ENCODE measurements at regions not wholly inside any gene's neighbourhood (a gene's known extent, or its start where the extent isn't known, plus 50 kb on each side); places are given as distances from the start of the nearest gene placed in this dataset.

DNA sequence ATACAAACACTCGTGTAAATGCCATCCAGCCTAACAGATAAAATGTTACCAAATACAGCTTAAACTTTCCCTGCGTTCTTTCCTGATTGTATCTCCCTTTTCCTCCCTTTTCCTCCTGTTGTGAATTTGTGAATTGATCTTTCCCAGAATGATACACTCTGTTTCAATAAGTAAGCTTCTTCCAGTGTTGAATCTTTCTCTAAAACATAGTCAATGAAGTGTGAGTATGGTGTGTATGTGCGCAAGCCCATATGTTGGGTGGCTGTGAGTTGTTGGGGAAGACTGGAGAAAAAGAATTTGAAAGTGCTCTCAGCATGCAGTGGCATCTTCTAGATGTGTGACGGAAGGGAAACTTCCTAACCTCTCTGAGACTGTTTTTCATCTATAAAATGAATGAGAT, 143.1 kb upstream of the KLF4 start:
- Histone ChIP-seq H3K9me2 (ENCODE audit: insufficient read depth) (peaks cover 8% of the 10 kb centered on the region; the same call in 1 of the 2 replicates), H3K27ac (ENCODE audit: low read depth) (no peak overlapping the region), H3K4me2 (no peak overlapping the region; the same call in 1 of the 2 replicates), H3F3A (replicated peaks; ENCODE audit: low read depth) (peaks cover 5% of the 10 kb centered on the region; the same call in 1 of the 2 replicates), H3K4me3 (no peak overlapping the region), H3K27me3 (ENCODE audit: insufficient read depth) (peaks cover 12% of the 10 kb centered on the region; the same call in 1 of the 2 replicates), H4K20me1 (replicated peaks; ENCODE audit: insufficient read depth) (no peaks in the 10 kb centered on the region), H3K79me2 (replicated peaks; ENCODE audit: insufficient read depth) (no peaks in the 10 kb centered on the region), H3K4me1 (ENCODE audit: insufficient read depth) (peaks cover 26% of the 10 kb centered on the region), H3K36me3 (ENCODE audit: insufficient read depth) (peaks cover 5% of the 10 kb centered on the region; the same call in 1 of the 2 replicates), H2AFZ (no peak overlapping the region)
- TF ChIP-seq EZH2phosphoT487 (IDR thresholded peaks at IDR 0.05; ENCODE audit: unreplicated experiment): no peak
- TF ChIP-seq ZNF114 (CRISPR knock-in tag; IDR thresholded peaks at IDR 0.05): no peak
- no peak for TF ChIP-seq CREB1 (CRISPR knock-in tag; IDR thresholded peaks at IDR 0.05; ENCODE audit: low read depth)
- TF ChIP-seq ZNF331 (CRISPR knock-in tag; IDR thresholded peaks at IDR 0.05; ENCODE audit: low read depth): no peak
- TF ChIP-seq JUNB (IDR thresholded peaks at IDR 0.05; ENCODE audit: unreplicated experiment): no peak
- TF ChIP-seq, protein P1, sequence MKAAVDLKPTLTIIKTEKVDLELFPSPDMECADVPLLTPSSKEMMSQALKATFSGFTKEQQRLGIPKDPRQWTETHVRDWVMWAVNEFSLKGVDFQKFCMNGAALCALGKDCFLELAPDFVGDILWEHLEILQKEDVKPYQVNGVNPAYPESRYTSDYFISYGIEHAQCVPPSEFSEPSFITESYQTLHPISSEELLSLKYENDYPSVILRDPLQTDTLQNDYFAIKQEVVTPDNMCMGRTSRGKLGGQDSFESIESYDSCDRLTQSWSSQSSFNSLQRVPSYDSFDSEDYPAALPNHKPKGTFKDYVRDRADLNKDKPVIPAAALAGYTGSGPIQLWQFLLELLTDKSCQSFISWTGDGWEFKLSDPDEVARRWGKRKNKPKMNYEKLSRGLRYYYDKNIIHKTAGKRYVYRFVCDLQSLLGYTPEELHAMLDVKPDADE (IDR thresholded peaks at IDR 0.05): no peak
- TF ChIP-seq EZH2 (IDR thresholded peaks at IDR 0.05; ENCODE audit: low read depth, unreplicated experiment): no peak
- no peak for TF ChIP-seq POLR2AphosphoS5 (IDR thresholded peaks at IDR 0.05; ENCODE audit: low read depth)
- TF ChIP-seq STAT1 (IDR thresholded peaks at IDR 0.05; ENCODE audit: unreplicated experiment): no peak
- Mint-ChIP-seq H3K36me3 (ENCODE audit: low read depth) (no peaks in the 10 kb centered on the region), H3K27ac (no peak overlapping the region), H3K27me3 (ENCODE audit: insufficient read depth, low read depth, poor library complexity) (peaks cover 14% of the 10 kb centered on the region), H3K9me3 (no peaks in the 10 kb centered on the region; the same call in 2 of the 3 replicates), H3K4me1 (peaks cover 59% of the 10 kb centered on the region), H3K4me3 (no peak overlapping the region)
- ATAC-seq: no peak
- no peak for DNase-seq (ENCODE audit: low spot score)

DNA sequence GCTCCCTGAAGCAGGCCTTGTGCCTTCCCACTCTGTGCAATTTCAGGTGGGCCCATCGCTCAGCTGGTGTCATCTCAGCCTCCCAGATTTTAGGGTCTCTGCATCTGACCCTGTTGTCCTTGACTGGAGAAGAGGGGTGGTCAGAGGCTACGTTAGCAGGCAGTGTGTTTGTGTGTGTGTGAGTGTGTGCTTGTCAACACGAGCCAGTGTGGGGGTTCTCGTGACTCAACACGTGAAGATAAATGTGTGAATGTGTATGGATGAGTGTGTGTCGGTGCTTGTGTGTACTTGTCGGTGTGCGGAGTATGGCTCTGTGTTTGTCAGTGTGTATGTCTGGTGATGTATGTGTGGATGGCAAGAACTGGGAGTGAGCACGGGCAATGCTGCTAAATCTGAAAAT, 142.6 kb upstream of the KLF4 start:
- H3K36me3 ChIP-seq (ENCODE audit: insufficient read depth): peaks cover 5% of the 10 kb centered on the region; the same call in 1 of the 2 replicates
- H3K4me1 ChIP-seq (ENCODE audit: insufficient read depth): peaks cover 26% of the 10 kb centered on the region
- no peak overlapping the region for H3K27ac ChIP-seq (ENCODE audit: low read depth)
- H3K36me3 Mint-ChIP-seq (ENCODE audit: low read depth): no peaks in the 10 kb centered on the region
- H3K4me2 ChIP-seq: peak overlapping the region; percentile 20; the same call in 1 of the 2 replicates
- ATAC-seq (no peak), DNase-seq (ENCODE audit: low spot score) (no peak)
- H3K9me2 ChIP-seq (ENCODE audit: insufficient read depth): peaks cover 8% of the 10 kb centered on the region; the same call in 1 of the 2 replicates
- H3K27me3 Mint-ChIP-seq (ENCODE audit: insufficient read depth, low read depth, poor library complexity): peaks cover 14% of the 10 kb centered on the region
- peaks cover 12% of the 10 kb centered on the region; the same call in 1 of the 2 replicates for H3K27me3 ChIP-seq (ENCODE audit: insufficient read depth)
- H3K9me3 Mint-ChIP-seq: no peaks in the 10 kb centered on the region; the same call in 2 of the 3 replicates
- H3F3A ChIP-seq (replicated peaks; ENCODE audit: low read depth): peaks cover 5% of the 10 kb centered on the region; the same call in 1 of the 2 replicates
- no peaks in the 10 kb centered on the region for H3K79me2 ChIP-seq (replicated peaks; ENCODE audit: insufficient read depth)
- H3K4me1 Mint-ChIP-seq: peaks cover 59% of the 10 kb centered on the region
- H3K27ac Mint-ChIP-seq: peak overlapping the region; percentile 11; the same call in 1 of the 2 replicates
- H4K20me1 ChIP-seq (replicated peaks; ENCODE audit: insufficient read depth): no peaks in the 10 kb centered on the region
- H3K4me3 Mint-ChIP-seq: no peak overlapping the region
- H2AFZ ChIP-seq: peak overlapping the region; percentile 69; the same call in 1 of the 2 replicates
- no peak overlapping the region for H3K4me3 ChIP-seq
- TF ChIP-seq, protein P1 (IDR thresholded peaks at IDR 0.05): no peak
- TF ChIP-seq, protein P2, sequence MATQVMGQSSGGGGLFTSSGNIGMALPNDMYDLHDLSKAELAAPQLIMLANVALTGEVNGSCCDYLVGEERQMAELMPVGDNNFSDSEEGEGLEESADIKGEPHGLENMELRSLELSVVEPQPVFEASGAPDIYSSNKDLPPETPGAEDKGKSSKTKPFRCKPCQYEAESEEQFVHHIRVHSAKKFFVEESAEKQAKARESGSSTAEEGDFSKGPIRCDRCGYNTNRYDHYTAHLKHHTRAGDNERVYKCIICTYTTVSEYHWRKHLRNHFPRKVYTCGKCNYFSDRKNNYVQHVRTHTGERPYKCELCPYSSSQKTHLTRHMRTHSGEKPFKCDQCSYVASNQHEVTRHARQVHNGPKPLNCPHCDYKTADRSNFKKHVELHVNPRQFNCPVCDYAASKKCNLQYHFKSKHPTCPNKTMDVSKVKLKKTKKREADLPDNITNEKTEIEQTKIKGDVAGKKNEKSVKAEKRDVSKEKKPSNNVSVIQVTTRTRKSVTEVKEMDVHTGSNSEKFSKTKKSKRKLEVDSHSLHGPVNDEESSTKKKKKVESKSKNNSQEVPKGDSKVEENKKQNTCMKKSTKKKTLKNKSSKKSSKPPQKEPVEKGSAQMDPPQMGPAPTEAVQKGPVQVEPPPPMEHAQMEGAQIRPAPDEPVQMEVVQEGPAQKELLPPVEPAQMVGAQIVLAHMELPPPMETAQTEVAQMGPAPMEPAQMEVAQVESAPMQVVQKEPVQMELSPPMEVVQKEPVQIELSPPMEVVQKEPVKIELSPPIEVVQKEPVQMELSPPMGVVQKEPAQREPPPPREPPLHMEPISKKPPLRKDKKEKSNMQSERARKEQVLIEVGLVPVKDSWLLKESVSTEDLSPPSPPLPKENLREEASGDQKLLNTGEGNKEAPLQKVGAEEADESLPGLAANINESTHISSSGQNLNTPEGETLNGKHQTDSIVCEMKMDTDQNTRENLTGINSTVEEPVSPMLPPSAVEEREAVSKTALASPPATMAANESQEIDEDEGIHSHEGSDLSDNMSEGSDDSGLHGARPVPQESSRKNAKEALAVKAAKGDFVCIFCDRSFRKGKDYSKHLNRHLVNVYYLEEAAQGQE (IDR thresholded peaks at IDR 0.05; ENCODE audit: unreplicated experiment): no peak
- TF ChIP-seq NANOG (IDR thresholded peaks at IDR 0.05; ENCODE audit: borderline replicate concordance): no peak
- TF ChIP-seq JUNB (IDR thresholded peaks at IDR 0.05; ENCODE audit: unreplicated experiment): no peak
- TF ChIP-seq POLR2AphosphoS5 (IDR thresholded peaks at IDR 0.05; ENCODE audit: low read depth): no peak
- TF ChIP-seq ZNF114 (CRISPR knock-in tag; IDR thresholded peaks at IDR 0.05): no peak
- TF ChIP-seq CREB1 (CRISPR knock-in tag; IDR thresholded peaks at IDR 0.05; ENCODE audit: low read depth): no peak

Measured in GM23338 (cell line).